Nephron progenitor cell (in vitro differentiated cells): ENCODE measurements at regions not wholly inside any gene's neighbourhood (a gene's known extent, or its start where the extent isn't known, plus 50 kb on each side); places are given as distances from the start of the nearest gene placed in this dataset.
A peak's percentile ranks its signal among the peaks of the same experiment; 100 is the strongest.

Experiments used
- DNase-seq: peaks from one replicate; pipeline ENCODE4 v3.0.0; 2021
- H3K27ac Mint-ChIP-seq: 2 replicates; pipeline ENCODE4 v1.8.0; 2021; ENCODE audit warnings: mild to moderate bottlenecking, moderate library complexity, mixed read lengths
- H3K27me3 Mint-ChIP-seq: 2 replicates; pipeline ENCODE4 v1.8.0; 2021; ENCODE audit warnings: mild to moderate bottlenecking, low read depth, mixed read lengths; ENCODE audit not compliant: poor library complexity
- H3K36me3 Mint-ChIP-seq: 2 replicates; pipeline ENCODE4 v1.8.0; 2021; ENCODE audit warnings: low read depth, mixed read lengths
- H3K4me1 Mint-ChIP-seq: 2 replicates; pipeline ENCODE4 v1.8.0; 2021; ENCODE audit warnings: mixed read lengths
- H3K4me3 Mint-ChIP-seq: 2 replicates; pipeline ENCODE4 v1.8.0; 2021; ENCODE audit warnings: mild to moderate bottlenecking, moderate library complexity, mixed read lengths
- H3K9me3 Mint-ChIP-seq: 2 replicates; pipeline ENCODE4 v1.8.0; 2021; ENCODE audit warnings: mild to moderate bottlenecking, moderate library complexity, mixed read lengths
- CTCF ChIP-seq: fragments of 200-600 bp; sonication (generic); IDR thresholded peaks from 2 replicates; pipeline ENCODE4 v1.5.0; 2021; ENCODE audit warnings: antibody characterized with exemption

DNA sequence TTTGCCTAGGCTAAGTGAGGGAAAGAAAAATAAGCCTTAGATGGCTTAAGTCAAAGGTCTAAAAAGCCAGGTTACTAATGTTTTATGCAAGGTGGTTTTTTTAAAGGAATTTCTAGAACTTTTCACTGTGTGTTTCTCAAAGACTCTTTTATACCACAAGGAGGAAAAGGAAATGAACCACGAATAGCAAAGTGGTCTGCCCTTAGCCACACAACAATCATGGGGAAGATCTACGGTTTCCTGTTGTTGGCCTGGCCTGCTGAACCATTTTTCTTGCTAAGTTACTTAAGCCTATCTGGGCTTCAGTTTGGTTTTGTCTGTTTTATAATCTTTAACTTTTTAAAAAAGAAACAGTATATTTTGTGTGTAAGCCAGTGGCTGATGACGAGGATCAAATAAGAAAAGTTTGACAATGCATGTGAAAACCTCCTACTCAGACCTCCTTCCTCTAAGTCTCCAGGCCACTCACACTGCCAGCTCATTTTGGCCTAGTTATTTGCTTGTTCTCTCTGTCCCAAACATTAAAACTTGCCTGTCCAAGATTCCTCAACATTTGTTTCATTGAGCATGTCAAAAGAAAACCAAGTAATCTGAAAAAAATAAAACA is 56.7 kb upstream of the COL25A1 start:
- no peaks in the 10 kb centered on the region for H3K9me3 Mint-ChIP-seq
- H3K4me3 Mint-ChIP-seq, result no peak overlapping the region
- no peaks in the 10 kb centered on the region for H3K36me3 Mint-ChIP-seq
- peaks cover 7% of the 10 kb centered on the region for H3K27me3 Mint-ChIP-seq
- peak overlapping the region; percentile 82 for H3K27ac Mint-ChIP-seq
- no peak for TF ChIP-seq CTCF
- H3K4me1 Mint-ChIP-seq, result peaks cover 12% of the 10 kb centered on the region
- DNase-seq, result no peak

DNA sequence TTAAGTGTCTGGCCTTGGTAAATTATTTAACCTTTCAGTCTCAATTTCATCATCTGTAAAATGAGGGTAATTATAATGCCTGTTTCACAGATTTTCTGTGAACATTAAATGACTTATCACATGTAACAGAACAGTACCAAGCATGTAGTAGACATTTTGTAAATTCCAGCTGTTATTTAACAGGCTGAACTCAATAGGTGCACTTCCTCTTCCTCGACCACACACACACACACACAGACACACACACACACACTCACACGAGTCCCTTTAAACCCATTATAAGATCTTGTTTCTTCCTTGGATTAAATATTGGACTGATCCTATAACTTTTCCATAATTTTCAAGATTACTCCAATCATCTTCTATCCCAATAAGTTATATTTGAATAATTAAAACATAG is 53.4 kb upstream of the COL25A1 start:
- no peak for DNase-seq
- Mint-ChIP-seq H3K4me3 (no peak overlapping the region), H3K27ac (no peak overlapping the region), H3K36me3 (no peaks in the 10 kb centered on the region), H3K9me3 (no peaks in the 10 kb centered on the region), H3K4me1 (peaks cover 12% of the 10 kb centered on the region), H3K27me3 (peaks cover 7% of the 10 kb centered on the region)
- TF ChIP-seq CTCF, result no peak

- Mint-ChIP-seq H3K4me1 (no peaks in the 10 kb centered on the region), H3K4me3 (no peak overlapping the region), H3K27ac (no peak overlapping the region), H3K9me3 (peaks cover 4% of the 10 kb centered on the region), H3K27me3 (peaks cover 4% of the 10 kb centered on the region), H3K36me3 (no peaks in the 10 kb centered on the region)
- no peak for TF ChIP-seq CTCF
- no peak for DNase-seq
These were observed 50.5 kb upstream of the COL25A1 start for GRCh38 chr4:109352941-109353340.
